HG03095 (cell line): ENCODE measurements at regions not wholly inside any gene's neighbourhood (a gene's known extent, or its start where the extent isn't known, plus 50 kb on each side); places are given as distances from the start of the nearest gene placed in this dataset.

Experiments used
- ATAC-seq: cut with Tn5 transposase; IDR thresholded peaks from one replicate; pipeline ENCODE4 v1.9.1; 2021; ENCODE audit warnings: moderate library complexity; ENCODE audit not compliant: unreplicated experiment

GRCh38 chr10:78426181-78426580, 392.5 kb downstream of the RPS24 start:
- ATAC-seq, result no peak

- no peak for ATAC-seq
These were observed 393.9 kb downstream of the RPS24 start for GRCh38 chr10:78427497-78428031.

- ATAC-seq, result no peak
These were observed 394.9 kb downstream of the RPS24 start for GRCh38 chr10:78428579-78428978.

- ATAC-seq, result no peak
These were observed 396.3 kb downstream of the RPS24 start for GRCh38 chr10:78429984-78430383.

GRCh38 chr10:78432583-78432982, 398.9 kb downstream of the RPS24 start:
- no peak for ATAC-seq

- no peak for ATAC-seq
These were observed 399.5 kb downstream of the RPS24 start for GRCh38 chr10:78433076-78433595.

GRCh38 chr10:78433766-78434535, 400.3 kb downstream of the RPS24 start:
- no peak for ATAC-seq

GRCh38 chr10:78434886-78435285, 401.2 kb downstream of the RPS24 start:
- no peak for ATAC-seq

- no peak for ATAC-seq
These were observed 402.0 kb downstream of the RPS24 start for GRCh38 chr10:78435484-78436221.

GRCh38 chr10:78436222-78436573, 402.5 kb downstream of the RPS24 start:
- no peak for ATAC-seq

GRCh38 chr10:78436706-78437406, 403.2 kb downstream of the RPS24 start:
- ATAC-seq, result no peak

GRCh38 chr10:78437407-78437768, 403.7 kb downstream of the RPS24 start:
- no peak for ATAC-seq

- ATAC-seq, result no peak
These were observed 404.6 kb downstream of the RPS24 start for GRCh38 chr10:78437998-78438906.

- ATAC-seq, result no peak
These were observed 405.5 kb downstream of the RPS24 start for GRCh38 chr10:78438907-78439809.

GRCh38 chr10:78441010-78441409, 407.3 kb downstream of the RPS24 start:
- ATAC-seq, result no peak

GRCh38 chr10:78441694-78442093, 408.0 kb downstream of the RPS24 start:
- no peak for ATAC-seq

- ATAC-seq, result no peak
These were observed 409.3 kb downstream of the RPS24 start for GRCh38 chr10:78442836-78443550.

GRCh38 chr10:78443900-78444571, 410.4 kb downstream of the RPS24 start:
- no peak for ATAC-seq
